Trophoblast cell (in vitro differentiated cells and primary cell): ENCODE measurements at regions not wholly inside any gene's neighbourhood (a gene's known extent, or its start where the extent isn't known, plus 50 kb on each side); places are given as distances from the start of the nearest gene placed in this dataset.
"Not testable (repeated sequence)": the region's sequence is repeated elsewhere in the genome, so short reads cannot be mapped to it uniquely, and the experiment has no call there.

Experiments
- DNase-seq, 2 donors: peaks; one replicate each; pipeline ENCODE4 v3.0.0-alpha.2; 2016
- H2AFZ ChIP-seq: 2 replicates; pipeline ENCODE4 v1.6.1; 2013; ENCODE audit warnings: low read length, moderate library complexity, mild to moderate bottlenecking; ENCODE audit not compliant: insufficient read depth, poor library complexity
- H2AK5ac ChIP-seq: 2 replicates; pipeline ENCODE4 v1.6.1; 2013; ENCODE audit warnings: mild to moderate bottlenecking, low read length
- H2BK120ac ChIP-seq: 2 replicates; pipeline ENCODE4 v1.6.1; 2013; ENCODE audit warnings: low read length, mild to moderate bottlenecking, moderate library complexity; ENCODE audit not compliant: insufficient read depth, poor library complexity
- H2BK12ac ChIP-seq: 2 replicates; pipeline ENCODE4 v1.6.1; 2013; ENCODE audit warnings: mild to moderate bottlenecking, low read length, moderate library complexity
- H2BK5ac ChIP-seq: 2 replicates; pipeline ENCODE4 v1.6.1; 2013; ENCODE audit warnings: low read length, low read depth, moderate library complexity, mild to moderate bottlenecking; ENCODE audit not compliant: poor library complexity
- H3K14ac ChIP-seq: 2 replicates; pipeline ENCODE4 v1.6.1; 2013; ENCODE audit warnings: mild to moderate bottlenecking, low read length
- H3K18ac ChIP-seq: 2 replicates; pipeline ENCODE4 v1.6.1; 2013; ENCODE audit warnings: mild to moderate bottlenecking, low read length
- H3K23ac ChIP-seq: 2 replicates; pipeline ENCODE4 v1.6.1; 2013; ENCODE audit warnings: low read length
- H3K27ac ChIP-seq: 2 replicates; pipeline ENCODE4 v1.5.1; 2013; ENCODE audit warnings: low read depth, mild to moderate bottlenecking, inconsistent platforms, low read length, moderate library complexity
- H3K27me3 ChIP-seq: 2 replicates; pipeline ENCODE4 v1.6.1; 2013; ENCODE audit warnings: inconsistent platforms, mild to moderate bottlenecking, low read length, moderate library complexity; ENCODE audit not compliant: insufficient read depth
- H3K36me3 ChIP-seq, 2 experiments: 1 replicate in 1 of 2; 2 replicates in 1 of 2; pipeline ENCODE4 v1.6.1; 2013; ENCODE audit warnings: low read length in 2 of 2, mild to moderate bottlenecking in 2 of 2, moderate library complexity in 1 of 2; ENCODE audit not compliant: insufficient read depth in 2 of 2, control insufficient read depth in 1 of 2
- H3K4ac ChIP-seq: 2 replicates; pipeline ENCODE4 v1.6.1; 2013; ENCODE audit warnings: low read depth, mild to moderate bottlenecking, low read length, moderate library complexity
- H3K4me1 ChIP-seq, 2 experiments: 1 replicate in 1 of 2; 2 replicates in 1 of 2; pipeline ENCODE4 v1.6.1; 2013; ENCODE audit warnings: low read length in 2 of 2, mild to moderate bottlenecking in 2 of 2, moderate library complexity in 1 of 2; ENCODE audit not compliant: insufficient read depth in 2 of 2, control insufficient read depth in 1 of 2
- H3K4me2 ChIP-seq: 2 replicates; pipeline ENCODE4 v1.6.1; 2013; ENCODE audit warnings: inconsistent platforms, mild to moderate bottlenecking, low read length, moderate library complexity
- H3K4me3 ChIP-seq: 2 replicates; pipeline ENCODE4 v1.5.1; 2013; ENCODE audit warnings: mild to moderate bottlenecking, low read depth, low read length, inconsistent platforms
- H3K79me1 ChIP-seq: one replicate; pipeline ENCODE4 v1.6.1; 2013; ENCODE audit warnings: low read length
- H3K79me2 ChIP-seq: 2 replicates; pipeline ENCODE4 v1.6.1; 2013; ENCODE audit warnings: low read length, mild to moderate bottlenecking; ENCODE audit not compliant: control insufficient read depth, insufficient read depth, poor library complexity
- H3K9ac ChIP-seq: 2 replicates; pipeline ENCODE4 v1.6.1; 2013; ENCODE audit warnings: mild to moderate bottlenecking, low read length
- H3K9me3 ChIP-seq: 2 replicates; pipeline ENCODE4 v1.6.1; 2013; ENCODE audit warnings: low read depth, mild to moderate bottlenecking, control low read depth, inconsistent platforms, low read length; ENCODE audit not compliant: insufficient read depth
- H4K12ac ChIP-seq: 2 replicates; pipeline ENCODE4 v1.6.1; 2013; ENCODE audit warnings: low read depth, mild to moderate bottlenecking, low read length, moderate library complexity
- H4K8ac ChIP-seq: 2 replicates; pipeline ENCODE4 v1.6.1; 2013; ENCODE audit warnings: low read depth, mild to moderate bottlenecking, low read length, moderate library complexity
- H4K91ac ChIP-seq: one replicate; pipeline ENCODE4 v1.6.1; 2013; ENCODE audit warnings: low read depth, mild to moderate bottlenecking, low read length, moderate library complexity
- WGBS: extraction: QIAGEN DNeasy Blood & Tissue Kit; methylation state at CpG from one replicate; pipeline ENCODE4 v1.1.7; 2013; ENCODE audit warnings: missing lambda C conversion rate; ENCODE audit not compliant: insufficient read length, insufficient coverage; ENCODE audit errors: extremely low coverage; 5-methylcytosine and 5-hydroxymethylcytosine counted together

- Histone ChIP-seq H2BK120ac (no peak overlapping the region), H2BK12ac (no peak overlapping the region), H3K4me2 (no peak overlapping the region), H4K8ac (no peak overlapping the region), H3K4me1 (peaks cover 0 to 5% of the 10 kb centered on the region in 2 experiments), H4K91ac (no peak overlapping the region), H3K4ac (no peak overlapping the region), H3K79me2 (no peaks in the 10 kb centered on the region), H3K27ac (no peak overlapping the region), H3K36me3 (no peaks in the 10 kb centered on the region), H3K27me3 (no peaks in the 10 kb centered on the region), H3K14ac (no peak overlapping the region), H2BK5ac (no peak overlapping the region), H3K9ac (no peak overlapping the region), H4K12ac (no peak overlapping the region), H3K18ac (no peak overlapping the region), H3K4me3 (no peak overlapping the region), H3K23ac (no peak overlapping the region), H3K79me1 (no peaks in the 10 kb centered on the region), H3K9me3 (peaks cover 2% of the 10 kb centered on the region), H2AK5ac (no peak overlapping the region), H2AFZ (no peak overlapping the region)
- DNase-seq: peak in 1 of 2 donors; percentile 43
- WGBS: no CpG with 5 or more reads among the region's 4 CpGs
Measured at GRCh38 chr14:52125885-52126284, 57.0 kb upstream of the NID2 start.

- no CpG with 5 or more reads among the region's 7 CpGs for WGBS
- Histone ChIP-seq H4K12ac (no peak overlapping the region), H3K4me2 (no peak overlapping the region), H3K27ac (no peak overlapping the region), H3K4me3 (no peak overlapping the region), H3K18ac (no peak overlapping the region), H3K23ac (no peak overlapping the region), H3K4ac (no peak overlapping the region), H3K79me1 (no peaks in the 10 kb centered on the region), H4K8ac (no peak overlapping the region), H3K9ac (no peak overlapping the region), H3K36me3 (no peaks in the 10 kb centered on the region), H3K14ac (no peak overlapping the region), H3K9me3 (peaks cover 2% of the 10 kb centered on the region), H3K79me2 (no peaks in the 10 kb centered on the region), H2BK12ac (no peak overlapping the region), H2BK5ac (no peak overlapping the region), H3K27me3 (no peaks in the 10 kb centered on the region), H3K4me1 (peaks cover 0 to 5% of the 10 kb centered on the region in 2 experiments), H4K91ac (no peak overlapping the region), H2AFZ (no peak overlapping the region), H2BK120ac (no peak overlapping the region), H2AK5ac (no peak overlapping the region)
- DNase-seq: peak; percentile 45 to 81
Measured at GRCh38 chr14:52124791-52125684, 56.2 kb upstream of the NID2 start.

GRCh38 chr14:52122163-52122562 lies 53.3 kb upstream of the NID2 start:
- not testable (repeated sequence) for H2BK120ac ChIP-seq, H3K36me3 ChIP-seq, H3K27me3 ChIP-seq, H2BK5ac ChIP-seq, H3K4me3 ChIP-seq, H3K14ac ChIP-seq, H3K4me1 ChIP-seq, H2BK12ac ChIP-seq, H4K8ac ChIP-seq, DNase-seq, H3K79me2 ChIP-seq, H4K12ac ChIP-seq, H3K18ac ChIP-seq, H3K9ac ChIP-seq, H2AK5ac ChIP-seq, H2AFZ ChIP-seq, H3K79me1 ChIP-seq, H3K9me3 ChIP-seq, H4K91ac ChIP-seq, H3K4me2 ChIP-seq, H3K23ac ChIP-seq, H3K4ac ChIP-seq, H3K27ac ChIP-seq
- no CpG with 5 or more reads among the region's 25 CpGs for WGBS

- H3K18ac ChIP-seq: no peak overlapping the region
- H3K4me3 ChIP-seq: no peak overlapping the region
- H2BK12ac ChIP-seq: no peak overlapping the region
- H3K4me1 ChIP-seq: peaks cover 0 to 5% of the 10 kb centered on the region in 2 experiments
- H3K14ac ChIP-seq: no peak overlapping the region
- no peak overlapping the region for H3K23ac ChIP-seq
- WGBS: no CpG with 5 or more reads among the region's 5 CpGs
- no peak overlapping the region for H3K4ac ChIP-seq
- peaks cover 3% of the 10 kb centered on the region for H3K9me3 ChIP-seq
- H3K79me1 ChIP-seq: no peaks in the 10 kb centered on the region
- no peaks in the 10 kb centered on the region for H3K36me3 ChIP-seq
- no peak overlapping the region for H4K8ac ChIP-seq
- no peaks in the 10 kb centered on the region for H3K27me3 ChIP-seq
- no peak overlapping the region for H3K4me2 ChIP-seq
- no peak overlapping the region for H4K91ac ChIP-seq
- H2AK5ac ChIP-seq: no peak overlapping the region
- no peak overlapping the region for H4K12ac ChIP-seq
- H3K9ac ChIP-seq: no peak overlapping the region
- no peak overlapping the region for H2BK5ac ChIP-seq
- no peak overlapping the region for H3K27ac ChIP-seq
- no peak overlapping the region for H2AFZ ChIP-seq
- H2BK120ac ChIP-seq: no peak overlapping the region
- no peak for DNase-seq
- H3K79me2 ChIP-seq: no peaks in the 10 kb centered on the region
Measured at GRCh38 chr14:52121441-52121840, 52.6 kb upstream of the NID2 start.
